Erythroblast (primary cell): ENCODE measurements at regions not wholly inside any gene's neighbourhood (a gene's known extent, or its start where the extent isn't known, plus 50 kb on each side); places are given as distances from the start of the nearest gene placed in this dataset.

Experiments used
- GATA1 ChIP-seq: IDR thresholded peaks from 2 replicates; pipeline ENCODE4 v1.6.1; 2011; ENCODE audit warnings: low read depth, mild to moderate bottlenecking, control low read depth, low read length, moderate library complexity
- POLR2A ChIP-seq: IDR thresholded peaks from 2 replicates; pipeline ENCODE4 v1.6.1; 2011; ENCODE audit warnings: mild to moderate bottlenecking, low read length

DNA sequence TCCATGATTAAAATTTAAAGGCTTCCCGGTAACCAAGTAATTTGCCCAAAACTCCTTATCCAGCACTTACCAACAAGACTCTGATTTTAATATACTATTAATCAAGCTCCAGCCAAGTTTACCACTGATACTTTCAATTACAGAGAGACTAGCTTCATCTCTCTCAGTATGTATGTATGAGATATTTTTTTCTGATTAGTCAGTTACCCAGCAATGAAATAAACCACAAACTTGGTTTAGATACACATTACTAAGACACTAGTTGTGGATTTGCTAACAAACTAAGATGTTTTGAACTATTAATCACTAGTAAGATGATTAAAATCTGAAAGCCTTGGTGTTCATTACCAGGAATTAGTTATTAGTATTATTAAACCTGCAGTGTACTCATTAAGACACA lies 1272.2 kb upstream of the ACVR2A start:
- TF ChIP-seq POLR2A: no peak
- no peak for TF ChIP-seq GATA1
